HCT116 (cell line): ENCODE measurements at regions not wholly inside any gene's neighbourhood (a gene's known extent, or its start where the extent isn't known, plus 50 kb on each side); places are given as distances from the start of the nearest gene placed in this dataset.

Experiments
- ATAC-seq: fragments of 200-7000 bp; cut with Tn5 transposase; 2 replicates; pipeline ENCODE4 v1.9.1; 2020; ENCODE audit warnings: mild to moderate bottlenecking, moderate library complexity
- BruUV-seq: library from RNA; stranded (reverse); fragments of 400-500 nt; replicated peaks from 2 replicates; lab custom pipeline; 2021; lab: Mats Ljungman, UMichigan
- CTCF ChIA-PET: fragments of 300-600 bp; sonication (Branson Sonifier 250); formaldehyde crosslinking; loops from one replicate; lab custom pipeline; 2021; ENCODE audit warnings: antibody characterized with exemption; lab: Charles Lee
- POLR2A ChIA-PET: fragments of 300-600, 350-600 bp; sonication (Branson Sonifier 250); formaldehyde crosslinking; loops from one replicate; lab custom pipeline; 2021; ENCODE audit warnings: antibody characterized with exemption; lab: Charles Lee
- RAD21 ChIA-PET, 2 experiments: fragments of 300-600 bp; sonication (Branson Sonifier 250); formaldehyde crosslinking; loops; one replicate each; lab custom pipeline; 2023; ENCODE audit warnings: low total read pairs in 2 of 2; ENCODE audit not compliant: uncharacterized antibody in 2 of 2, unreplicated experiment in 2 of 2, low non-redundant PET in 1 of 2; lab: Charles Lee
- DNase-seq: peaks from one replicate; pipeline ENCODE4 v3.0.0-alpha.2; 2010; ENCODE audit warnings: low read depth, low spot score
- H2AFZ ChIP-seq: fragments of 200-600 bp; shearing (Covaris generic), sonication (generic); 2 replicates; pipeline ENCODE4 v1.6.1; 2017; ENCODE audit warnings: low read depth, mixed run types, mixed read lengths, antibody characterized with exemption, low read length; ENCODE audit not compliant: poor library complexity, severe bottlenecking
- H3K27ac ChIP-seq: 2 replicates; pipeline ENCODE4 v1.5.1; 2012; ENCODE audit warnings: low read depth, low read length
- H3K27me3 ChIP-seq: fragments of 200-600 bp; sonication (generic); 2 replicates; pipeline ENCODE4 v1.6.1; 2016; ENCODE audit warnings: mixed run types, low read length, mixed read lengths; ENCODE audit not compliant: insufficient read depth
- H3K36me3 ChIP-seq, 2 experiments: fragments of 200-500 bp in 1 of 2; fragments of 200-600 bp in 1 of 2; sonication (Bioruptor generic) in 1 of 2; sonication (generic) in 1 of 2; 2 replicates each; pipeline versions ENCODE4 v1.5.1 to v1.6.1; 2014 to 2016; ENCODE audit warnings: low read length in 2 of 2, inconsistent platforms in 1 of 2, mixed read lengths in 1 of 2, mixed run types in 1 of 2; ENCODE audit not compliant: insufficient read depth in 2 of 2, control insufficient read depth in 1 of 2
- H3K4me1 ChIP-seq, 2 experiments: fragments of 200-600 bp in 1 of 2; sonication (generic) in 1 of 2; 2 replicates each; pipeline versions ENCODE4 v1.5.1 to v1.6.1; 2012 to 2017; ENCODE audit warnings: low read length in 2 of 2, inconsistent platforms in 1 of 2, mild to moderate bottlenecking in 1 of 2, mixed read lengths in 1 of 2, mixed run types in 1 of 2, moderate library complexity in 1 of 2; ENCODE audit not compliant: insufficient read depth in 2 of 2, control insufficient read depth in 1 of 2
- H3K4me2 ChIP-seq: fragments of 200-600 bp; sonication (generic); 2 replicates; pipeline ENCODE4 v1.6.1; 2017; ENCODE audit warnings: mixed run types, low read length, mixed read lengths
- H3K4me3 ChIP-seq, 2 experiments: fragments of 200-600 bp in 1 of 2; sonication (generic) in 1 of 2; replicated peaks in 1 of 2; 2 replicates each; pipeline ENCODE4 v1.5.1; 2011 to 2016; ENCODE audit warnings: low read length in 2 of 2, control low read depth in 1 of 2, low read depth in 1 of 2, mild to moderate bottlenecking in 1 of 2, mixed read lengths in 1 of 2, mixed run types in 1 of 2
- H3K79me2 ChIP-seq: fragments of 200-600 bp; sonication (generic); 2 replicates; pipeline ENCODE4 v1.6.1; 2017; ENCODE audit warnings: mild to moderate bottlenecking, mixed run types, low read length, moderate library complexity, mixed read lengths; ENCODE audit not compliant: insufficient read depth
- H3K9ac ChIP-seq: fragments of 200-600 bp; sonication (generic); 2 replicates; pipeline ENCODE4 v1.6.1; 2016; ENCODE audit warnings: low read length, mixed read lengths
- H3K9me2 ChIP-seq: fragments of 200-600 bp; sonication (generic), shearing (Covaris generic); 2 replicates; pipeline ENCODE4 v1.6.1; 2017; ENCODE audit warnings: mixed run types, mild to moderate bottlenecking, moderate library complexity; ENCODE audit not compliant: insufficient read depth
- H3K9me3 ChIP-seq, 2 experiments: fragments of 200-500 bp in 1 of 2; fragments of 200-600 bp in 1 of 2; sonication (Bioruptor generic) in 1 of 2; sonication (generic) in 1 of 2; 2 replicates each; pipeline ENCODE4 v1.6.1; 2014 to 2017; ENCODE audit warnings: low read length in 2 of 2, mixed read lengths in 2 of 2, inconsistent platforms in 1 of 2, low read depth in 1 of 2, mild to moderate bottlenecking in 1 of 2, mixed run types in 1 of 2, moderate library complexity in 1 of 2; ENCODE audit not compliant: control insufficient read depth in 1 of 2, insufficient read depth in 1 of 2
- H4K20me1 ChIP-seq: fragments of 200-600 bp; sonication (generic), shearing (Covaris generic); 2 replicates; pipeline ENCODE4 v1.6.1; 2017; ENCODE audit warnings: mixed run types, mild to moderate bottlenecking, moderate library complexity; ENCODE audit not compliant: insufficient read depth
- CBX3 ChIP-seq: IDR thresholded peaks from 2 replicates; pipeline ENCODE4 v1.6.1; 2012; ENCODE audit warnings: low read depth
- CEBPB ChIP-seq: IDR thresholded peaks from 2 replicates; pipeline ENCODE4 v1.6.1; 2012; ENCODE audit warnings: low read depth
- EGR1 ChIP-seq: IDR thresholded peaks from 2 replicates; pipeline ENCODE4 v1.6.1; 2012; ENCODE audit warnings: low read depth
- ELF1 ChIP-seq: IDR thresholded peaks from 2 replicates; pipeline ENCODE4 v1.6.1; 2012; ENCODE audit warnings: low read depth, borderline replicate concordance
- FOSL1 ChIP-seq: IDR thresholded peaks from 2 replicates; pipeline ENCODE4 v1.6.1; 2012; ENCODE audit warnings: low read depth
- JUND ChIP-seq: IDR thresholded peaks from 2 replicates; pipeline ENCODE4 v1.6.1; 2012
- POLR2A ChIP-seq: IDR thresholded peaks from 2 replicates; pipeline ENCODE4 v1.7.0; 2011; ENCODE audit warnings: borderline replicate concordance; ENCODE audit not compliant: insufficient read depth, insufficient read length; ENCODE audit errors: extremely low read depth
- POLR2AphosphoS5 ChIP-seq: IDR thresholded peaks from 2 replicates; pipeline ENCODE4 v1.6.1; 2011; ENCODE audit warnings: mild to moderate bottlenecking, low read depth, low read length, moderate library complexity
- RAD21 ChIP-seq: IDR thresholded peaks from 2 replicates; pipeline ENCODE4 v1.6.1; 2012; ENCODE audit warnings: low read depth, mild to moderate bottlenecking
- SIN3A ChIP-seq: IDR thresholded peaks from 2 replicates; pipeline ENCODE4 v1.6.1; 2012; ENCODE audit warnings: low read depth
- SP1 ChIP-seq: IDR thresholded peaks from 2 replicates; pipeline ENCODE4 v1.6.1; 2012; ENCODE audit warnings: low read depth
- SRF ChIP-seq: IDR thresholded peaks from 2 replicates; pipeline ENCODE4 v1.6.1; 2012; ENCODE audit warnings: low read depth
- TCF7L2 ChIP-seq: IDR thresholded peaks from 2 replicates; pipeline ENCODE4 v1.7.0; 2011; ENCODE audit warnings: borderline replicate concordance, inconsistent platforms; ENCODE audit not compliant: insufficient read depth, insufficient read length; ENCODE audit errors: extremely low read depth
- YY1 ChIP-seq: IDR thresholded peaks from 2 replicates; pipeline ENCODE4 v1.6.1; 2011; ENCODE audit warnings: low read length, low read depth, moderate library complexity, mild to moderate bottlenecking; ENCODE audit not compliant: insufficient replicate concordance; ENCODE audit errors: extremely low read depth
- ZFX ChIP-seq: fragments of 450-650 bp; IDR thresholded peaks from 2 replicates; pipeline ENCODE4 v1.6.1; 2017
- intact Hi-C: fragments of 100-400 bp; cut with micrococcal nuclease; formaldehyde crosslinking; loops from 2 replicates; pipeline ENCODE4 v1.10.0; 2022
- TF ChIP-seq, protein P1 (sequence below), 3 experiments: fragments of 200-600 bp in 1 of 3; sonication (generic) in 1 of 3; IDR thresholded peaks in 2 of 3; conservative IDR thresholded peaks in 1 of 3; 2 replicates each; pipeline ENCODE4 v1.5.1; 2012 to 2017; ENCODE audit warnings: low read depth in 2 of 3, low read length in 2 of 3, antibody characterized with exemption in 1 of 3, borderline replicate concordance in 1 of 3, control low read depth in 1 of 3, mild to moderate bottlenecking in 1 of 3, mixed read lengths in 1 of 3, mixed run types in 1 of 3, moderate library complexity in 1 of 3; ENCODE audit not compliant: insufficient read depth in 1 of 3
- TF ChIP-seq, protein P2 (sequence below): IDR thresholded peaks from 2 replicates; pipeline ENCODE4 v1.6.1; 2012; ENCODE audit warnings: low read depth
- TF ChIP-seq, protein P3 (sequence below): IDR thresholded peaks from 2 replicates; pipeline ENCODE4 v1.6.1; 2011; ENCODE audit warnings: mild to moderate bottlenecking, low read length, moderate library complexity; ENCODE audit not compliant: insufficient replicate concordance; ENCODE audit errors: extremely low read depth
- TF ChIP-seq, protein P4 (sequence below): IDR thresholded peaks from 2 replicates; pipeline ENCODE4 v1.6.1; 2012

DNA sequence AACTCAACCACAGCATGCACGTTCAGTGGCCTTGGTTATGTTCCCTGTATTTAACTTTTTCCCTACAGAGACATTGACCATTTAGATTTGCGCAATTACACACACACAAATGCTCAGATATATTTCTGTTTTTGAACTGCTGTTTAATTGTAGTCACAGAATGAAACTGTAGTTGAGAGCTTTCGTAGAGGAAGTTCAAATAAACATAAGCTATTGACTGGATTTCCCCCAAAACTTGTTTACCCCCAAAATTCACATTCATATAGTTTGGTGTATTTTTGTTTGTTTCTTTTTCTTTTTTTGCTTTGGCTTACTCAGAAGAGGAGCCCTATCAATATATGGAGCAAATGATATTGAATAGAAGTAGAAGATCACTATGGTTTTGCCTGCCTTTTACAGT, 921.0 kb downstream of the ADGRL2 start:
- BruUV-seq: no TSS peak
- H2AFZ ChIP-seq: no peak overlapping the region
- ChIA-PET POLR2A (no interaction called here), RAD21 (no interaction called here), CTCF (no interaction called here)
- no peak overlapping the region for H3K4me3 ChIP-seq
- intact Hi-C loops: no loop called here
- H3K27me3 ChIP-seq: no peaks in the 10 kb centered on the region
- H3K27ac ChIP-seq: no peak overlapping the region
- H3K79me2 ChIP-seq: no peaks in the 10 kb centered on the region
- H3K36me3 ChIP-seq: no peaks in the 10 kb centered on the region
- TF ChIP-seq FOSL1 (no peak), TCF7L2 (no peak), CEBPB (no peak), ELF1 (no peak), EGR1 (no peak), SP1 (no peak), ZFX (no peak), CBX3 (no peak), POLR2AphosphoS5 (no peak), POLR2A (no peak), RAD21 (no peak), SIN3A (no peak), YY1 (no peak), SRF (no peak), JUND (no peak)
- TF ChIP-seq, protein P1, sequence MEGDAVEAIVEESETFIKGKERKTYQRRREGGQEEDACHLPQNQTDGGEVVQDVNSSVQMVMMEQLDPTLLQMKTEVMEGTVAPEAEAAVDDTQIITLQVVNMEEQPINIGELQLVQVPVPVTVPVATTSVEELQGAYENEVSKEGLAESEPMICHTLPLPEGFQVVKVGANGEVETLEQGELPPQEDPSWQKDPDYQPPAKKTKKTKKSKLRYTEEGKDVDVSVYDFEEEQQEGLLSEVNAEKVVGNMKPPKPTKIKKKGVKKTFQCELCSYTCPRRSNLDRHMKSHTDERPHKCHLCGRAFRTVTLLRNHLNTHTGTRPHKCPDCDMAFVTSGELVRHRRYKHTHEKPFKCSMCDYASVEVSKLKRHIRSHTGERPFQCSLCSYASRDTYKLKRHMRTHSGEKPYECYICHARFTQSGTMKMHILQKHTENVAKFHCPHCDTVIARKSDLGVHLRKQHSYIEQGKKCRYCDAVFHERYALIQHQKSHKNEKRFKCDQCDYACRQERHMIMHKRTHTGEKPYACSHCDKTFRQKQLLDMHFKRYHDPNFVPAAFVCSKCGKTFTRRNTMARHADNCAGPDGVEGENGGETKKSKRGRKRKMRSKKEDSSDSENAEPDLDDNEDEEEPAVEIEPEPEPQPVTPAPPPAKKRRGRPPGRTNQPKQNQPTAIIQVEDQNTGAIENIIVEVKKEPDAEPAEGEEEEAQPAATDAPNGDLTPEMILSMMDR (IDR thresholded peaks at IDR 0.05 in 2 of 3, conservative IDR thresholded peaks at IDR 0.05 in 1 of 3; ENCODE audit: borderline replicate concordance in 1 of 3, insufficient read depth in 1 of 3, low read depth in 2 of 3, low read length in 2 of 3): no peak
- TF ChIP-seq, protein P2, sequence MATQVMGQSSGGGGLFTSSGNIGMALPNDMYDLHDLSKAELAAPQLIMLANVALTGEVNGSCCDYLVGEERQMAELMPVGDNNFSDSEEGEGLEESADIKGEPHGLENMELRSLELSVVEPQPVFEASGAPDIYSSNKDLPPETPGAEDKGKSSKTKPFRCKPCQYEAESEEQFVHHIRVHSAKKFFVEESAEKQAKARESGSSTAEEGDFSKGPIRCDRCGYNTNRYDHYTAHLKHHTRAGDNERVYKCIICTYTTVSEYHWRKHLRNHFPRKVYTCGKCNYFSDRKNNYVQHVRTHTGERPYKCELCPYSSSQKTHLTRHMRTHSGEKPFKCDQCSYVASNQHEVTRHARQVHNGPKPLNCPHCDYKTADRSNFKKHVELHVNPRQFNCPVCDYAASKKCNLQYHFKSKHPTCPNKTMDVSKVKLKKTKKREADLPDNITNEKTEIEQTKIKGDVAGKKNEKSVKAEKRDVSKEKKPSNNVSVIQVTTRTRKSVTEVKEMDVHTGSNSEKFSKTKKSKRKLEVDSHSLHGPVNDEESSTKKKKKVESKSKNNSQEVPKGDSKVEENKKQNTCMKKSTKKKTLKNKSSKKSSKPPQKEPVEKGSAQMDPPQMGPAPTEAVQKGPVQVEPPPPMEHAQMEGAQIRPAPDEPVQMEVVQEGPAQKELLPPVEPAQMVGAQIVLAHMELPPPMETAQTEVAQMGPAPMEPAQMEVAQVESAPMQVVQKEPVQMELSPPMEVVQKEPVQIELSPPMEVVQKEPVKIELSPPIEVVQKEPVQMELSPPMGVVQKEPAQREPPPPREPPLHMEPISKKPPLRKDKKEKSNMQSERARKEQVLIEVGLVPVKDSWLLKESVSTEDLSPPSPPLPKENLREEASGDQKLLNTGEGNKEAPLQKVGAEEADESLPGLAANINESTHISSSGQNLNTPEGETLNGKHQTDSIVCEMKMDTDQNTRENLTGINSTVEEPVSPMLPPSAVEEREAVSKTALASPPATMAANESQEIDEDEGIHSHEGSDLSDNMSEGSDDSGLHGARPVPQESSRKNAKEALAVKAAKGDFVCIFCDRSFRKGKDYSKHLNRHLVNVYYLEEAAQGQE: no peak
- TF ChIP-seq, protein P3, sequence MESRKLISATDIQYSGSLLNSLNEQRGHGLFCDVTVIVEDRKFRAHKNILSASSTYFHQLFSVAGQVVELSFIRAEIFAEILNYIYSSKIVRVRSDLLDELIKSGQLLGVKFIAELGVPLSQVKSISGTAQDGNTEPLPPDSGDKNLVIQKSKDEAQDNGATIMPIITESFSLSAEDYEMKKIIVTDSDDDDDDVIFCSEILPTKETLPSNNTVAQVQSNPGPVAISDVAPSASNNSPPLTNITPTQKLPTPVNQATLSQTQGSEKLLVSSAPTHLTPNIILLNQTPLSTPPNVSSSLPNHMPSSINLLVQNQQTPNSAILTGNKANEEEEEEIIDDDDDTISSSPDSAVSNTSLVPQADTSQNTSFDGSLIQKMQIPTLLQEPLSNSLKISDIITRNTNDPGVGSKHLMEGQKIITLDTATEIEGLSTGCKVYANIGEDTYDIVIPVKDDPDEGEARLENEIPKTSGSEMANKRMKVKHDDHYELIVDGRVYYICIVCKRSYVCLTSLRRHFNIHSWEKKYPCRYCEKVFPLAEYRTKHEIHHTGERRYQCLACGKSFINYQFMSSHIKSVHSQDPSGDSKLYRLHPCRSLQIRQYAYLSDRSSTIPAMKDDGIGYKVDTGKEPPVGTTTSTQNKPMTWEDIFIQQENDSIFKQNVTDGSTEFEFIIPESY: no peak
- TF ChIP-seq, protein P4, sequence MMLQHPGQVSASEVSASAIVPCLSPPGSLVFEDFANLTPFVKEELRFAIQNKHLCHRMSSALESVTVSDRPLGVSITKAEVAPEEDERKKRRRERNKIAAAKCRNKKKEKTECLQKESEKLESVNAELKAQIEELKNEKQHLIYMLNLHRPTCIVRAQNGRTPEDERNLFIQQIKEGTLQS: no peak
- H3K9me2 ChIP-seq: no peaks in the 10 kb centered on the region
- H3K9ac ChIP-seq: no peak overlapping the region
- no peaks in the 10 kb centered on the region; the same call in 1 of the 2 replicates for H4K20me1 ChIP-seq
- H3K9me3 ChIP-seq: 0 out of 4 replicates have a peak, but pooled peaks cover 3 to 7% of the 10 kb centered on the region in 2 experiments
- H3K4me1 ChIP-seq: no peaks in the 10 kb centered on the region
- H3K4me2 ChIP-seq: no peak overlapping the region
- no peak for ATAC-seq
- no peak for DNase-seq
